GM12878 (cell line): ENCODE measurements at regions not wholly inside any gene's neighbourhood (a gene's known extent, or its start where the extent isn't known, plus 50 kb on each side); places are given as distances from the start of the nearest gene placed in this dataset.

Source experiments
- CHD1 ChIP-seq: IDR thresholded peaks from 2 replicates; pipeline ENCODE4 v1.6.1; 2012; ENCODE audit warnings: low read depth, low read length, improper control_type of control experiment
- MEF2A ChIP-seq: IDR thresholded peaks from 2 replicates; pipeline ENCODE4 v1.6.1; 2011; ENCODE audit warnings: low read depth, mild to moderate bottlenecking, low read length, moderate library complexity; ENCODE audit not compliant: insufficient read depth
- NRF1 ChIP-seq: conservative IDR thresholded peaks from 2 replicates; pipeline ENCODE4 v1.6.1; 2011; ENCODE audit warnings: mild to moderate bottlenecking, low read depth, low read length, improper control_type of control experiment
- POLR2A ChIP-seq: IDR thresholded peaks from 2 replicates; pipeline ENCODE4 v1.6.1; 2011; ENCODE audit warnings: low read depth, mild to moderate bottlenecking, low read length
- POLR2AphosphoS5 ChIP-seq: IDR thresholded peaks from 2 replicates; pipeline ENCODE4 v1.6.1; 2011; ENCODE audit warnings: mild to moderate bottlenecking, low read length, inconsistent platforms
- TF ChIP-seq, protein P1 (sequence below), 3 experiments: IDR thresholded peaks in 2 of 3; conservative IDR thresholded peaks in 1 of 3; 2 replicates each; pipeline ENCODE4 v1.5.1; 2011; ENCODE audit warnings: low read depth in 3 of 3, low read length in 3 of 3, mild to moderate bottlenecking in 3 of 3, control low read depth in 2 of 3, moderate library complexity in 2 of 3, inconsistent platforms in 1 of 3, mixed read lengths in 1 of 3; ENCODE audit not compliant: control insufficient read depth in 2 of 3, insufficient read depth in 1 of 3; ENCODE audit errors: extremely low read depth in 1 of 3

DNA sequence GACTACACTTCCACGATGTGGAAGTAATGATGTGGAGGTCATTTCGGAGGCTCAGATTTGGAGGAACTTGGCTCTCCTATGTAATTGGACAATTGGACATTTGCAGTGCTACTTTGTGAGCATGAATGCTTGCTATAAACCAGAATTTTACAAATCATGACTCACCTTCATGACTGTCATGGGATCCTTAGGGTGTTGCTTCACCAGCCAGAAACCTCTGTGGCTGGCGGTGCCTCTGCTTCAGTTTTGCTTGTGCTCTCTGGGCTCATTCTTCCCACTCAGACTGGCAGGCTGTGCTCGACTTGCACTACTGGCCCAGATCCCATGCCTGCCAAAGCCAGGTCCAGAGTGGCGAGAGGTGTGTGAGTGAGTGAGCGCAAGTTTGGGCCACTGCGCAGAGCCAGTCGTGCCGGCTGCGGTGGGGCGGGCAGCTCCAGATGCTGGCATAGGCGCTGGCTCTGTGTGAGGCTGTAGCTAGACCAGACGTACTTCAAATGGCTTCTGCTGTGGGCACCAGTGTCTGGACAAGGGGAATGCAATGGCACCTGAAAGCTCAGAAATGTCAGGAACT, 387.8 kb downstream of the AEBP2 start:
- TF ChIP-seq POLR2AphosphoS5 = no peak
- TF ChIP-seq NRF1 = no peak
- TF ChIP-seq, protein P1, sequence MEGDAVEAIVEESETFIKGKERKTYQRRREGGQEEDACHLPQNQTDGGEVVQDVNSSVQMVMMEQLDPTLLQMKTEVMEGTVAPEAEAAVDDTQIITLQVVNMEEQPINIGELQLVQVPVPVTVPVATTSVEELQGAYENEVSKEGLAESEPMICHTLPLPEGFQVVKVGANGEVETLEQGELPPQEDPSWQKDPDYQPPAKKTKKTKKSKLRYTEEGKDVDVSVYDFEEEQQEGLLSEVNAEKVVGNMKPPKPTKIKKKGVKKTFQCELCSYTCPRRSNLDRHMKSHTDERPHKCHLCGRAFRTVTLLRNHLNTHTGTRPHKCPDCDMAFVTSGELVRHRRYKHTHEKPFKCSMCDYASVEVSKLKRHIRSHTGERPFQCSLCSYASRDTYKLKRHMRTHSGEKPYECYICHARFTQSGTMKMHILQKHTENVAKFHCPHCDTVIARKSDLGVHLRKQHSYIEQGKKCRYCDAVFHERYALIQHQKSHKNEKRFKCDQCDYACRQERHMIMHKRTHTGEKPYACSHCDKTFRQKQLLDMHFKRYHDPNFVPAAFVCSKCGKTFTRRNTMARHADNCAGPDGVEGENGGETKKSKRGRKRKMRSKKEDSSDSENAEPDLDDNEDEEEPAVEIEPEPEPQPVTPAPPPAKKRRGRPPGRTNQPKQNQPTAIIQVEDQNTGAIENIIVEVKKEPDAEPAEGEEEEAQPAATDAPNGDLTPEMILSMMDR (IDR thresholded peaks at IDR 0.05 in 2 of 3, conservative IDR thresholded peaks at IDR 0.05 in 1 of 3; ENCODE audit: control insufficient read depth in 2 of 3, extremely low read depth in 1 of 3, insufficient read depth in 1 of 3, low read depth in 3 of 3, low read length in 3 of 3) = no peak
- no peak for TF ChIP-seq POLR2A
- no peak for TF ChIP-seq MEF2A
- no peak for TF ChIP-seq CHD1
